ENCODE measurements at regions not wholly inside any gene's neighbourhood (a gene's known extent, or its start where the extent isn't known, plus 50 kb on each side); places are given as distances from the start of the nearest gene placed in this dataset.

- no peak for DNase-seq (ENCODE audit: low spot score)
These were observed 287.0 kb upstream of the MARCKS start for GRCh38 chr6:113570161-113570560.

- DNase-seq (ENCODE audit: low spot score) = no peak
These were observed 286.5 kb upstream of the MARCKS start for GRCh38 chr6:113570641-113571040.

- DNase-seq (ENCODE audit: low spot score) = no peak
These were observed 283.0 kb upstream of the MARCKS start for GRCh38 chr6:113574147-113574546.

GRCh38 chr6:113576310-113576709 is 280.8 kb upstream of the MARCKS start:
- no peak for DNase-seq (ENCODE audit: low spot score)

- DNase-seq (ENCODE audit: low spot score) = no peak
These were observed 278.5 kb upstream of the MARCKS start for GRCh38 chr6:113578691-113579090.

GRCh38 chr6:113584767-113585166 is 272.4 kb upstream of the MARCKS start:
- DNase-seq (ENCODE audit: low spot score) = no peak

GRCh38 chr6:113585246-113585645 is 271.9 kb upstream of the MARCKS start:
- no peak for DNase-seq (ENCODE audit: low spot score)

- no peak for DNase-seq (ENCODE audit: low spot score)
These were observed 270.6 kb upstream of the MARCKS start for GRCh38 chr6:113586413-113587077.

- no peak for DNase-seq (ENCODE audit: low spot score)
These were observed 270.0 kb upstream of the MARCKS start for GRCh38 chr6:113587078-113587699.

GRCh38 chr6:113588646-113589045 is 268.5 kb upstream of the MARCKS start:
- no peak for DNase-seq (ENCODE audit: low spot score)

GRCh38 chr6:113591896-113592827 is 265.0 kb upstream of the MARCKS start:
- no peak for DNase-seq (ENCODE audit: low spot score)

GRCh38 chr6:113594726-113595125 is 262.4 kb upstream of the MARCKS start:
- DNase-seq (ENCODE audit: low spot score) = no peak

GRCh38 chr6:113595911-113596376 is 261.2 kb upstream of the MARCKS start:
- no peak for DNase-seq (ENCODE audit: low spot score)

GRCh38 chr6:113596387-113597230 is 260.5 kb upstream of the MARCKS start:
- DNase-seq (ENCODE audit: low spot score) = no peak

GRCh38 chr6:113597231-113597583 is 259.9 kb upstream of the MARCKS start:
- no peak for DNase-seq (ENCODE audit: low spot score)

GRCh38 chr6:113598786-113599185 is 258.4 kb upstream of the MARCKS start:
- no peak for DNase-seq (ENCODE audit: low spot score)

- DNase-seq (ENCODE audit: low spot score) = no peak
These were observed 257.7 kb upstream of the MARCKS start for GRCh38 chr6:113599444-113599843.

- DNase-seq (ENCODE audit: low spot score) = no peak
These were observed 256.4 kb upstream of the MARCKS start for GRCh38 chr6:113600551-113601339.

- DNase-seq (ENCODE audit: low spot score) = no peak
These were observed 249.2 kb upstream of the MARCKS start for GRCh38 chr6:113607821-113608545.

- DNase-seq (ENCODE audit: low spot score) = no peak
These were observed 246.7 kb upstream of the MARCKS start for GRCh38 chr6:113610377-113610988.
